ENCODE measurements at regions not wholly inside any gene's neighbourhood (a gene's known extent, or its start where the extent isn't known, plus 50 kb on each side); places are given as distances from the start of the nearest gene placed in this dataset.

GRCh38 chr14:88064841-88065240 lies 59.9 kb downstream of the GPR65 start:
- in situ Hi-C loops (cut with MboI): no loop called here
- H3K79me2 ChIP-seq (ENCODE audit: control insufficient read depth, insufficient read depth, low read length): no peaks in the 10 kb centered on the region
- DNase-seq (ENCODE audit: extremely low read depth in 1 of 4, low spot score in 3 of 4) (no peak), FAIRE-seq (no peak), ATAC-seq (no peak)
- H3K4me2 ChIP-seq (ENCODE audit: insufficient read depth, low read length): no peak overlapping the region
- H4K20me1 ChIP-seq (replicated peaks; ENCODE audit: control insufficient read depth, insufficient read depth, low read length): no peaks in the 10 kb centered on the region
- intact Hi-C loops (cut with micrococcal nuclease): no loop called here
- ChIA-PET CTCF (ENCODE audit: low intra/inter-chr PET ratio) (no interaction called here), POLR2A (no interaction called here)
- H3K9ac ChIP-seq (ENCODE audit: insufficient read depth in 1 of 2, low read depth in 2 of 2, low read length in 2 of 2): no peak overlapping the region
- H3K4me3 ChIP-seq: no peak overlapping the region
- no peak overlapping the region for H2AFZ ChIP-seq (ENCODE audit: low read depth, low read length)
- WGBS (ENCODE audit: insufficient coverage, low coverage, missing lambda C conversion rate): 3% methylated on average over 3 of the region's 4 CpGs
- H3K27ac ChIP-seq (ENCODE audit: extremely low read depth, low read depth, low read length): no peak overlapping the region
- H3K27me3 ChIP-seq (ENCODE audit: control insufficient read depth in 2 of 2, insufficient read depth in 2 of 2, low read length in 2 of 2): no peaks in the 10 kb centered on the region
- no peaks in the 10 kb centered on the region for H3K36me3 ChIP-seq (ENCODE audit: control insufficient read depth, insufficient read depth, low read length)
- no peaks in the 10 kb centered on the region for H3K9me1 ChIP-seq (ENCODE audit: control insufficient read depth, insufficient read depth, low read length)
- no peaks in the 10 kb centered on the region for H3K9me3 ChIP-seq (replicated peaks; ENCODE audit: control insufficient read depth, insufficient read depth, low read depth, low read length)
- BruUV-seq (replicated peaks): no TSS peak
- no peaks in the 10 kb centered on the region; a peak in 1 of 5 replicates for H3K4me1 ChIP-seq (replicated peaks in 1 of 2; ENCODE audit: control insufficient read depth in 2 of 2, insufficient read depth in 2 of 2, low read length in 2 of 2)
- TF ChIP-seq, protein P1, sequence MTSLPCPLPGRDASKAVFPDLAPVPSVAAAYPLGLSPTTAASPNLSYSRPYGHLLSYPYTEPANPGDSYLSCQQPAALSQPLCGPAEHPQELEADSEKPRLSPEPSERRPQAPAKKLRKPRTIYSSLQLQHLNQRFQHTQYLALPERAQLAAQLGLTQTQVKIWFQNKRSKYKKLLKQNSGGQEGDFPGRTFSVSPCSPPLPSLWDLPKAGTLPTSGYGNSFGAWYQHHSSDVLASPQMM (CRISPR knock-in tag; IDR thresholded peaks at IDR 0.05): no peak
- TF ChIP-seq BRD4 (IDR thresholded peaks at IDR 0.05) (no peak), ARID3A (IDR thresholded peaks at IDR 0.05; ENCODE audit: borderline replicate concordance, low read depth, low read length) (no peak), ZNF212 (CRISPR knock-in tag; IDR thresholded peaks at IDR 0.05) (no peak), MLLT1 (IDR thresholded peaks at IDR 0.05) (no peak), HMGXB4 (CRISPR knock-in tag; IDR thresholded peaks at IDR 0.05) (no peak), TSC22D4 (tag; IDR thresholded peaks at IDR 0.05) (no peak), SP2 (IDR thresholded peaks at IDR 0.05; ENCODE audit: extremely low read depth, low read depth, low read length, poor library complexity, severe bottlenecking) (no peak), NFATC3 (IDR thresholded peaks at IDR 0.05) (no peak), PTRF (tag; IDR thresholded peaks at IDR 0.05) (no peak)
- TF ChIP-seq, protein P2, sequence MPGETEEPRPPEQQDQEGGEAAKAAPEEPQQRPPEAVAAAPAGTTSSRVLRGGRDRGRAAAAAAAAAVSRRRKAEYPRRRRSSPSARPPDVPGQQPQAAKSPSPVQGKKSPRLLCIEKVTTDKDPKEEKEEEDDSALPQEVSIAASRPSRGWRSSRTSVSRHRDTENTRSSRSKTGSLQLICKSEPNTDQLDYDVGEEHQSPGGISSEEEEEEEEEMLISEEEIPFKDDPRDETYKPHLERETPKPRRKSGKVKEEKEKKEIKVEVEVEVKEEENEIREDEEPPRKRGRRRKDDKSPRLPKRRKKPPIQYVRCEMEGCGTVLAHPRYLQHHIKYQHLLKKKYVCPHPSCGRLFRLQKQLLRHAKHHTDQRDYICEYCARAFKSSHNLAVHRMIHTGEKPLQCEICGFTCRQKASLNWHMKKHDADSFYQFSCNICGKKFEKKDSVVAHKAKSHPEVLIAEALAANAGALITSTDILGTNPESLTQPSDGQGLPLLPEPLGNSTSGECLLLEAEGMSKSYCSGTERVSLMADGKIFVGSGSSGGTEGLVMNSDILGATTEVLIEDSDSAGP (CRISPR knock-in tag; IDR thresholded peaks at IDR 0.05): no peak
- TF ChIP-seq, protein P3, sequence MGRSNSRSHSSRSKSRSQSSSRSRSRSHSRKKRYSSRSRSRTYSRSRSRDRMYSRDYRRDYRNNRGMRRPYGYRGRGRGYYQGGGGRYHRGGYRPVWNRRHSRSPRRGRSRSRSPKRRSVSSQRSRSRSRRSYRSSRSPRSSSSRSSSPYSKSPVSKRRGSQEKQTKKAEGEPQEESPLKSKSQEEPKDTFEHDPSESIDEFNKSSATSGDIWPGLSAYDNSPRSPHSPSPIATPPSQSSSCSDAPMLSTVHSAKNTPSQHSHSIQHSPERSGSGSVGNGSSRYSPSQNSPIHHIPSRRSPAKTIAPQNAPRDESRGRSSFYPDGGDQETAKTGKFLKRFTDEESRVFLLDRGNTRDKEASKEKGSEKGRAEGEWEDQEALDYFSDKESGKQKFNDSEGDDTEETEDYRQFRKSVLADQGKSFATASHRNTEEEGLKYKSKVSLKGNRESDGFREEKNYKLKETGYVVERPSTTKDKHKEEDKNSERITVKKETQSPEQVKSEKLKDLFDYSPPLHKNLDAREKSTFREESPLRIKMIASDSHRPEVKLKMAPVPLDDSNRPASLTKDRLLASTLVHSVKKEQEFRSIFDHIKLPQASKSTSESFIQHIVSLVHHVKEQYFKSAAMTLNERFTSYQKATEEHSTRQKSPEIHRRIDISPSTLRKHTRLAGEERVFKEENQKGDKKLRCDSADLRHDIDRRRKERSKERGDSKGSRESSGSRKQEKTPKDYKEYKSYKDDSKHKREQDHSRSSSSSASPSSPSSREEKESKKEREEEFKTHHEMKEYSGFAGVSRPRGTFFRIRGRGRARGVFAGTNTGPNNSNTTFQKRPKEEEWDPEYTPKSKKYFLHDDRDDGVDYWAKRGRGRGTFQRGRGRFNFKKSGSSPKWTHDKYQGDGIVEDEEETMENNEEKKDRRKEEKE (IDR thresholded peaks at IDR 0.05; ENCODE audit: borderline replicate concordance in 1 of 2, control insufficient read depth in 1 of 2, low read depth in 2 of 2, low read length in 1 of 2): no peak
